Islet precursor cell (in vitro differentiated cells): ENCODE measurements at regions not wholly inside any gene's neighbourhood (a gene's known extent, or its start where the extent isn't known, plus 50 kb on each side); places are given as distances from the start of the nearest gene placed in this dataset.
"Not testable (repeated sequence)": the region's sequence is repeated elsewhere in the genome, so short reads cannot be mapped to it uniquely, and the experiment has no call there.

ENCODE experiments used
- DNase-seq: peaks from one replicate; pipeline ENCODE4 v3.0.0-alpha.2; 2018

GRCh38 chr13:90443268-90443667, 904.2 kb upstream of the MIR17HG start:
- DNase-seq: no peak

DNA sequence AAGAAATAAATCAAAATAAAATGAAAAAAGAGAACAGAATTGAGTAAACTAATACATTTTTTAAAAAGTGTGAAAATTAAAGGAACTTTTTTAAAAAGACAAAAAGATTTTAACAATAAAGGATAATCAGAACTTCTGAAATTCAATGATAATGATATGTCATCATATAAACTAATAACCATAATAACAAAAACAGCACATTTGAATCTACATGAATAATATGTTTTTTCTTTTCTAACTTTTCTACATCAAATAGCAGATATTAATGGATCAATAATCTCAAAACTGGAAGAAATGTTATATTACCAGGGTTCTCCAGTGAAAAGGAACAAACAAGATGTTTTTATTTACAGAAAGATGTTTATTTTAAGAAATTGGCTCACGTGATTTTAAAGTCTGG, 903.3 kb upstream of the MIR17HG start:
- no peak for DNase-seq

- DNase-seq: peak; percentile 83
Measured at GRCh38 chr13:90445179-90445578, 902.3 kb upstream of the MIR17HG start.

DNA sequence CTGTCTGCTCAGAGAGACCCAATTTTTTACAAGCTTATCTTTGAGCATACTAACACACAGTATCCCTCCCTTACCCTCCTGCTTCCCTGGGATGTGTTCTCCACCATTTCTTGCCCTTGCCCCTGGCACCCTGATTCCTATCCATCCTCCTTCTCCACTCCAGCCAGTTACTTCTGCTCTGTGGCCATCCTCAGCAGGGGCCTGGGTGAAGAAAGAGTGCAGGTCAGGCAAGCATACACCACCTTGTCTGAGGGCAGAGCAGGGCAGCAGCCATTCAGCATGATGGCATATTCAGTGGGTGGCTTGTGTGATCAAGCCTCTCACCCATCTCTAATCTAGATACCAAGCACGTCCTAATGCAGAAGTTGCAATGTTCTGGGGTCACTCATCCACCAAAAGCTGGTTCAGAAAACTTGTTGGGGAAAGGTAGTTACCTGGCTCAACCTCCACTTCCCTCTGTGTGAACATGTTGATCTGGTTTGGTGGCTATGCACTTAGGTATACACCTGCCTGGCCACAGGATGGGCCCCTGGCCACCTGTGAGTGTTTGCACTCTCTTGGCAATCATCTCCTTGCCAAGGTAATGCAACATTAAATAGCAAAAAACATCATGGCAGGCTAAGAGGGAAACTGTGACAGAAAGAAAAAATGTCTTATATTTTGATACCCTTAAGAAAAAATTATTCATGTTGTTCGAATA, 900.3 kb upstream of the MIR17HG start:
- no peak for DNase-seq

GRCh38 chr13:90447734-90448101, 899.8 kb upstream of the MIR17HG start:
- no peak for DNase-seq

DNA sequence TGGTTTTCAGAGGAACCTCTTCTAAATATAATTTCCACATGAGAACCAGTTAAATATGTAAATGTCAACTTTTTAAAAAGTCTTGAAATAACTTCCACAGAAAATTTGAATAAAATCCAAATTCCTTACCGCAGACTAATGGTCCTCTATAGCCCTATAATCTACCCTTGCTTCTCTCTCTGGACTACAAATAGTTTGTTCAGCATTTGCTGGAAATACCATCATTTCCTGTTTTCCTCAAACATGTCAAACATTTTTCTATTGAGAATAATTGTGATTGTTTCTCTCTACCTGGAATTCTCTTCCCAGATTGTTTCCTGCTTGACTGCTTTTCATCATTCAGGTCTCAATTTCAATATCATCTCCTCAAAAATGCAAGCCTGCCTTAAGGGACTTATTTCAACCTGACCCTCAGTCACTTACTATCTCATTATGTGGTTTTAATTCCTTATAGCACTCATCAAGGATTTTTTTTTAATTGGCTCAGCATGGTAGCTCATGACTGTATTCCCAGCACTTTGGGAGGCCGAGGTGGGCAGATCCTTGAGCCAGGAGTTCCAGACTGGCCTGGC, 898.9 kb upstream of the MIR17HG start:
- DNase-seq: no peak

DNA sequence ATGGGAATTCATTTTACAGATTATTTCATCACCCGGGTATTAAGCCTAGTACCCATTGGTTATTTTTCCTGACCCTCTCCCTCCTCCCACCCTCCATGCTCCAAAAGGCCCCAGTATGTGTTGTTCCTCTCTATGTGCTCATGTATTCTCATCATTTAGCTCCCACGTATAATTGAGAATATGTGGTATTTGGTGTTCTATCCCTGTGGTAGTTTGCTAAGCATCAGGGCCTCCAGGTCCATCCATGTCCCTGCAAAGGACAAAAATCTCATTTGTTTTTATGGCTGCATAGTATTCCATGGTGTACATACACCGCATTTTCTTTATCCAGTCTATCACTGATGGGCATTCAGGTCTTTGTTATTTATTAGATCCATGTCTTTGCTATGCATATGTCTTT, 894.1 kb upstream of the MIR17HG start:
- DNase-seq: no peak

DNA sequence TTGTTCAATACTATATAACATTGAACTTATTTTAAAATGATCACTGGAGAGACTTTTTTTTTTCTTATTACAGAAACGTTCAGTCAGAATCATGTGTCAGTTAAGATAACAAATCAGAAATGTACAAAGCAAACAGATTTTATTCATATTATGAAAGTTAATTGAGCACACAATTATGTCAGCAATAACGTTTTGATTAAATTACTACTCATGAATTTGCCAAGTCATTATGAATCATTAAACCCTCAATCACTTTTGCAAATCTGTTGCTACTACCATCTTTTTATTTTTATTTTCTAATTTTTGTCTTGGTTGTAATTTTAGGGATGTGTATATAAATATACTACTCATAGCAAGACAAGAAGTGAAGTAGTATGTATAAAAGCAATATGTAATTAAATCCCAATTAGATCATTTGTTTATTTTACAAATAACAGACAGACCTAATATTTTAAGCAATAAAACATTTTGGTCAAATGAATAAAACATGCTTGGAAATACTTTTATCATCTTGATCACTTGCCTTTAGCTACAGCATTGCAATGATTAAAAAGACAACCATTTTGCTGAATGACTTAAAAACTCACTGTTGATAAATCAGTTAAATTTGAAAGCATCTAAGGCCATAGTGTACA, 893.4 kb upstream of the MIR17HG start:
- DNase-seq: no peak

- no peak for DNase-seq
Measured at GRCh38 chr13:90455067-90455466, 892.4 kb upstream of the MIR17HG start.

DNA sequence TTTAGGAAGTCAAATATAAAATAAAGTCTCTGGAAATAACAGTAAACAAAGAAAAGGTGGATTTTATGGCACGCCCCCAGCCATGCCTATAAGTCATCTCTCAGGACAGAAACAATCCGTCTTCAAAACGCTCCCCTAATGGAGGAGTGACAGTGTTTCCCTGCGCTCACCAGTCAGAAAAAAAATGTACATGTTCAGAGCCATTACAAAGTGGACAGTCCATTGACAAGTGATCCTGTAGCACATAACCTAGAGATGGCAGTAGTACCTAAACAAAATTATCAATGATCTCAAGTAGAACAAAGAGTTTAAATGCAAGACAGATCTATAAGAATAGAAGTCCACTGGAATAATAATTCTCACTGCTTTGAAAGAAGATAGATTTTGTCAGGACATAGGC, 891.7 kb upstream of the MIR17HG start:
- no peak for DNase-seq

GRCh38 chr13:90461398-90461797, 886.1 kb upstream of the MIR17HG start:
- no peak for DNase-seq

- DNase-seq: no peak
Measured at GRCh38 chr13:90477216-90477615, 870.3 kb upstream of the MIR17HG start.

- DNase-seq: no peak
Measured at GRCh38 chr13:90483906-90484305, 863.6 kb upstream of the MIR17HG start.

- DNase-seq: no peak
Measured at GRCh38 chr13:90485436-90485835, 862.1 kb upstream of the MIR17HG start.

- no peak for DNase-seq
Measured at GRCh38 chr13:90492872-90493271, 854.6 kb upstream of the MIR17HG start.

- no peak for DNase-seq
Measured at GRCh38 chr13:90493667-90494066, 853.8 kb upstream of the MIR17HG start.

DNA sequence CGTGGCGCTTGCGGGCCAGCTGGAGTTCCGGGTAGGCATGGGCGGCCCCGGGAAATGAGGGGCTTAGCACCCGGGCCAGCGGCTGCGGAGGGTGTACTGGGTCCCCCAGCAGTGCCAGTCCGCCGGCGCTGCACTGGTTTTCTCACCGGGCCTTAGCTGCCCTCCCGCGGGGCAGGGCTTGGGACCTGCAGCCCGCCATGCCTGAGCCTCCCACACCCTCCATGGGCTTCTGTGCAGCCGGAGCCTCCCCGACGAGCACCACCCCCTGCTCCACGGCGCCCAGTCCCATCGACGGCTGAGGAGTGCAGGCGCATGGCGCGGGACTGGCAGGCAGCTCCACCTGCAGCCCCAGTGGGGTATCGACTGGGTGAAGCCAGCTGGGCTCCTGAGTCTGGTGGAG, 852.6 kb upstream of the MIR17HG start:
- DNase-seq: not testable (repeated sequence)

- DNase-seq: no peak
Measured at GRCh38 chr13:90498096-90498495, 849.4 kb upstream of the MIR17HG start.

DNA sequence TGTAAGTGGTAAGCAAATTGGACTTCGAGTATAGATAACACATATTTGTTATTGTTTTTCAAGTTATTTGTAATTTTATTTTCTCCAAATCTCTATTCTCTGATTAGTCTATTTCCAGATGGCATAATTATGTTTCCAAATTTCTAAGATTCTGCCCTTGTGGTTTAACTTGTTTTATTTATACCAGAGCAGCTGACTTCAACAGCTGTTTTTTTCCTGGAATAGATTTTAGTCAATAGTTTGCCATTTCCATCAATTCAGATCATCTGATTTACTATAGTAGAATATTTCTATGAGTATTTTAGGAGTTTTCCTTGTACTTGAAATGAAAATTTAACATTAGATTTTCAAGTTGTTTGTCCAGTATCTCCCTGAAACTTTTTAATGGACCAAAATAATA, 848.7 kb upstream of the MIR17HG start:
- DNase-seq: no peak

- DNase-seq: no peak
Measured at GRCh38 chr13:90500569-90500968, 846.9 kb upstream of the MIR17HG start.

DNA sequence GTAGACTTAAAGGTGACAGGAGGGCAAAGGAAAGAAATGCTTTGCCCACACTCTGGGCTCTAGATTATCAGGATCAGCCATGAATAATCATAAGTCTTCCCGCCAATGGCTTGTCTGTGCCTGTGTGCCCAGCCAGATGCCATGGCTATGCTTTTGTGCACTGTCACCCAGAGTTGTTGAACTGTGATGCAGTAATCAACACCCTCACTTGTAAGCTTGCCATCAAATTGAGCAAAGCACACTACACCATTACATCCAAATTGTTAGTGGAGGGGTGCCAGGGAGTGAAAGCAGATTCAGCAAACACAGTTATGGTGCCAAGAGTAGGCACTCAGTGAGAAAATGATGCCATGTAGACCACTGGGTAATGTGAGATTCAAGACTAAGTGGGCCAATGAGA, 845.3 kb upstream of the MIR17HG start:
- no peak for DNase-seq

GRCh38 chr13:90502762-90503161, 844.7 kb upstream of the MIR17HG start:
- DNase-seq: no peak

DNA sequence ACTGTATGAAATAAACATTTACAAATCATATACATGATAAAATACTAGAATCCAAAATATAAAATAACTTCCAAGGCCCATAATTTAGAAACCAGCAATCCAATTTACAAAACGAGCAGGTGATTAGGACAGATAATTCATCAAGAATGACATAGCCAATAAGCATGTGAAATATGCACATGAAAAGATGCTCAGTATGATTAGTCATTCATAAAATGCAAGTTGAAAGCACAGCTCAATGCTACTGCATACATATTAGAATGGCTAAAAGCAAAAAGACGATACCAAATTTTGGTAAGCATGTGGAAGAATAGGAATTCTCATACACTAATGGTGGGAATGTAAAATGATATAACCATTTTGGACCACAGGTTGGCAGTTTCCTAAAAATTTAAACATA, 837.2 kb upstream of the MIR17HG start:
- DNase-seq: no peak

DNA sequence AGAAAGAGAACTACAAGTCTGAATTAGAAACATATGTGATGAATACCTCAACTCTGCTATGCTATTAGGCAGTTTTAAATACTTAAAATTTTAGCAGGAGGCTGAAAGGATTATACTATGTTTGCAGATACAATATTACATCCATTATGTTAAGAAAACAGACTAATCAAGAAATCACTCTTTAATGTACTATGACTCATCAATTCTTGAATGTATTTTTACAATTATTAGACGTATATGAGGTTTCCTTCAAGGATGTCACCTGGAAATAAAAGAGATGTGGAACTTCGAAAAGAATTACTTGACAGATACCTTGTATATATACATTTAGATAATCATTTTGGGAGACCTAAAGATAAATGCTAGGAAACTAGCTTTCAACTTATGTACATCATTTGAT, 835.6 kb upstream of the MIR17HG start:
- no peak for DNase-seq

- DNase-seq: not testable (repeated sequence)
Measured at GRCh38 chr13:90514712-90515111, 832.8 kb upstream of the MIR17HG start.
